ENCODE measurements at regions not wholly inside any gene's neighbourhood (a gene's known extent, or its start where the extent isn't known, plus 50 kb on each side); places are given as distances from the start of the nearest gene placed in this dataset.

DNA sequence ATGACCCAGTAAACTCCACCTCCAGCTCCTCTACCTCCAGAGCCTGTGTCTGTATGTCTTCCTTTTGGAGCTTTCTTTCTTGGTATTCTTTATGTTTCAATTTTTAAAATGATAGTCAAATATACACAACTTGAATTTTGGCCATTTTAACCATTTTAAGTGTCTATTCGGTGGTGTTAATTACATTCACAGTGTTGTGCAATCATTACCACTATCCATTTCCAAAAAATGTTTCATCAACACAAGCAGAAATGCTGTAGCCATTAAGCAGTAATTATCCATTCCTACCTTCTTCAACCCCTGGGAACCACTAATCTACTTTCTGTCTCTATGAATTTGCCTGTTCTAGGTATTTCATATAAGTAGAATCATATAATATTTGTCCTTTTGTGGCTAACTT is 194.5 kb upstream of the TSC22D2 start:
- Histone ChIP-seq H3K27ac (ENCODE audit: insufficient read depth, low read length) (no peak overlapping the region), H3K9ac (ENCODE audit: insufficient read depth, low read length) (no peak overlapping the region), H2AFZ (ENCODE audit: low read length) (no peak overlapping the region), H4K20me1 (ENCODE audit: control insufficient read depth, extremely low read depth, insufficient read depth, low read length) (no peaks in the 10 kb centered on the region), H3K4me2 (ENCODE audit: extremely low read depth, insufficient read depth, low read length) (no peak overlapping the region), H3K27me3 (ENCODE audit: control insufficient read depth, insufficient read depth, low read length) (no peaks in the 10 kb centered on the region), H3K79me2 (ENCODE audit: control insufficient read depth, insufficient read depth, low read length) (no peaks in the 10 kb centered on the region), H3K4me1 (ENCODE audit: control insufficient read depth, extremely low read depth, insufficient read depth, low read length) (peaks cover 3% of the 10 kb centered on the region), H3K36me3 (ENCODE audit: control insufficient read depth, insufficient read depth, low read length) (no peaks in the 10 kb centered on the region), H3K4me3 (replicated peaks in 1 of 4; ENCODE audit: control extremely low read depth in 1 of 4, insufficient read depth in 1 of 4, low read depth in 3 of 4, low read length in 4 of 4) (no peak overlapping the region), H3K9me3 (ENCODE audit: control insufficient read depth, insufficient read depth, low read depth, low read length) (no peaks in the 10 kb centered on the region)
- no peak for TF ChIP-seq EZH2 (IDR thresholded peaks at IDR 0.05; ENCODE audit: low read length, missing control alignments)
- TF ChIP-seq, protein P1, sequence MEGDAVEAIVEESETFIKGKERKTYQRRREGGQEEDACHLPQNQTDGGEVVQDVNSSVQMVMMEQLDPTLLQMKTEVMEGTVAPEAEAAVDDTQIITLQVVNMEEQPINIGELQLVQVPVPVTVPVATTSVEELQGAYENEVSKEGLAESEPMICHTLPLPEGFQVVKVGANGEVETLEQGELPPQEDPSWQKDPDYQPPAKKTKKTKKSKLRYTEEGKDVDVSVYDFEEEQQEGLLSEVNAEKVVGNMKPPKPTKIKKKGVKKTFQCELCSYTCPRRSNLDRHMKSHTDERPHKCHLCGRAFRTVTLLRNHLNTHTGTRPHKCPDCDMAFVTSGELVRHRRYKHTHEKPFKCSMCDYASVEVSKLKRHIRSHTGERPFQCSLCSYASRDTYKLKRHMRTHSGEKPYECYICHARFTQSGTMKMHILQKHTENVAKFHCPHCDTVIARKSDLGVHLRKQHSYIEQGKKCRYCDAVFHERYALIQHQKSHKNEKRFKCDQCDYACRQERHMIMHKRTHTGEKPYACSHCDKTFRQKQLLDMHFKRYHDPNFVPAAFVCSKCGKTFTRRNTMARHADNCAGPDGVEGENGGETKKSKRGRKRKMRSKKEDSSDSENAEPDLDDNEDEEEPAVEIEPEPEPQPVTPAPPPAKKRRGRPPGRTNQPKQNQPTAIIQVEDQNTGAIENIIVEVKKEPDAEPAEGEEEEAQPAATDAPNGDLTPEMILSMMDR (conservative IDR thresholded peaks at IDR 0.05 in 1 of 2, IDR thresholded peaks at IDR 0.05 in 1 of 2; ENCODE audit: low read depth in 1 of 2, low read length in 2 of 2): no peak
- no peak for DNase-seq (ENCODE audit: low read depth in 2 of 2)

DNA sequence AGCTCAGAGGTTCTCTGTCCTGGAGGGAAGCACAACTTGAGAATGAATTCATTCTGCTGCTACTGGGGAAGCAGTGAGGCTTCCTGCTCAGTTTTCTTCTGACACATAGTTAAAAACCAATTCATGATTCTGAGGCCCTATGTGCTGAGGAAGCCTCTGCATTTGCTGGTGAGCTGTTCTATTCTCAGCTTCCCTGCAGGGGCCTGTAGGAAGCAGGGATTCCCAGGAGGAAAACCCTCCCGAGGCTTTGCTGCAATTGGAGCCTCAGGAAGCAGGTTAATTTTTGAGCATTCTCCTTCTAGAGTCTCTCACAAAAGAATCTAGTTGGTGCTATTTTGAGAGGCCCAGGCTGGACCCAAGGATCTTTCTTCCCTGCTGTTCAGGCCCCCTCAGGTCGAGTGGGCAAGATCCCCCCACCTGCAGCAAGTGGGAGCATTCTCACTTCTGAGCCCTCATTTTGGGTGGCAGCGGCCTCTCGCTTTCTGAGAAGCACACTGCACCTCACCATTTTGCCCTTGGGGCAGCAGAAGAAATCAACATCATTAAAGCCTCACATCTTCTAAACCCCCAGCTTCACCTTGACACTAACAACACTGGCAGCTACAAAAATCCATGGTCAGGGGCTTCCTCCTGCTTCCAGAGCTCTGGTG is 197.5 kb upstream of the TSC22D2 start:
- Histone ChIP-seq H3K4me1 (ENCODE audit: control insufficient read depth, extremely low read depth, insufficient read depth, low read length) (no peaks in the 10 kb centered on the region), H3K4me2 (ENCODE audit: extremely low read depth, insufficient read depth, low read length) (no peak overlapping the region), H3K36me3 (ENCODE audit: control insufficient read depth, insufficient read depth, low read length) (no peaks in the 10 kb centered on the region), H3K79me2 (ENCODE audit: control insufficient read depth, insufficient read depth, low read length) (no peaks in the 10 kb centered on the region), H3K4me3 (replicated peaks in 1 of 4; ENCODE audit: control extremely low read depth in 1 of 4, insufficient read depth in 1 of 4, low read depth in 3 of 4, low read length in 4 of 4) (no peak overlapping the region), H3K27ac (ENCODE audit: insufficient read depth, low read length) (no peak overlapping the region), H3K9me3 (ENCODE audit: control insufficient read depth, insufficient read depth, low read depth, low read length) (no peaks in the 10 kb centered on the region), H4K20me1 (ENCODE audit: control insufficient read depth, extremely low read depth, insufficient read depth, low read length) (no peaks in the 10 kb centered on the region), H3K9ac (ENCODE audit: insufficient read depth, low read length) (no peak overlapping the region), H3K27me3 (ENCODE audit: control insufficient read depth, insufficient read depth, low read length) (no peaks in the 10 kb centered on the region), H2AFZ (ENCODE audit: low read length) (no peak overlapping the region)
- no peak for TF ChIP-seq EZH2 (IDR thresholded peaks at IDR 0.05; ENCODE audit: low read length, missing control alignments)
- TF ChIP-seq, protein P1 (conservative IDR thresholded peaks at IDR 0.05 in 1 of 2, IDR thresholded peaks at IDR 0.05 in 1 of 2; ENCODE audit: low read depth in 1 of 2, low read length in 2 of 2): no peak
- DNase-seq (ENCODE audit: low read depth in 2 of 2): no peak

DNA sequence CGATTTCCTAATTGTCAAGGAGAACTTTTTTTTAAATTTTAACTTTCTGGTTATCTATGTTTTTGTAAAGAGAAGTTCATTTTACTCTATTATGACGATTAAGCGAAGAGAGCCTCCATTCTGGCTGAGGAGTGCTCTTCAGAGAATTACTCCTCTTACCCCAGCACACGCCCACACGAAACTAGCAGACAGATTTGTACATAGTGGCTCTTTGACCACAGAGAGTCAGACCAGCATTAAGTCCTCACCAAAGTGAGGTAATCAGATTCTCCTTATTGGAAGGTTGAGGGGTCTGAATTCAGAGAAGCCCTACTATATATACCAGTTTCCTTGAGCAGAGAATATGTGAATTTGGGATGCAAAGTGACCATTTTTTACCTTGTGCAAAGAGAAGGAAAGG is 204.8 kb upstream of the TSC22D2 start:
- H3K9ac ChIP-seq (ENCODE audit: insufficient read depth, low read length): no peak overlapping the region
- H3K9me3 ChIP-seq (ENCODE audit: control insufficient read depth, insufficient read depth, low read depth, low read length): no peaks in the 10 kb centered on the region
- no peaks in the 10 kb centered on the region for H3K36me3 ChIP-seq (ENCODE audit: control insufficient read depth, insufficient read depth, low read length)
- H3K79me2 ChIP-seq (ENCODE audit: control insufficient read depth, insufficient read depth, low read length): no peaks in the 10 kb centered on the region
- peak in 1 of 2 donors; percentile 41 for DNase-seq (ENCODE audit: low read depth in 2 of 2)
- H3K27ac ChIP-seq (ENCODE audit: insufficient read depth, low read length): no peak overlapping the region
- H3K4me2 ChIP-seq (ENCODE audit: extremely low read depth, insufficient read depth, low read length): no peak overlapping the region
- no peaks in the 10 kb centered on the region for H3K27me3 ChIP-seq (ENCODE audit: control insufficient read depth, insufficient read depth, low read length)
- H4K20me1 ChIP-seq (ENCODE audit: control insufficient read depth, extremely low read depth, insufficient read depth, low read length): no peaks in the 10 kb centered on the region
- H2AFZ ChIP-seq (ENCODE audit: low read length): no peak overlapping the region
- H3K4me3 ChIP-seq (replicated peaks in 1 of 4; ENCODE audit: control extremely low read depth in 1 of 4, insufficient read depth in 1 of 4, low read depth in 3 of 4, low read length in 4 of 4): no peak overlapping the region
- no peaks in the 10 kb centered on the region for H3K4me1 ChIP-seq (ENCODE audit: control insufficient read depth, extremely low read depth, insufficient read depth, low read length)
- TF ChIP-seq, protein P1 (conservative IDR thresholded peaks at IDR 0.05 in 1 of 2, IDR thresholded peaks at IDR 0.05 in 1 of 2; ENCODE audit: low read depth in 1 of 2, low read length in 2 of 2): no peak
- no peak for TF ChIP-seq EZH2 (IDR thresholded peaks at IDR 0.05; ENCODE audit: low read length, missing control alignments)

Measured in fibroblast of lung (primary cell).